Tongue (tissue), 1 donor: ENCODE measurements at regions not wholly inside any gene's neighbourhood (a gene's known extent, or its start where the extent isn't known, plus 50 kb on each side); places are given as distances from the start of the nearest gene placed in this dataset.

Experiments
- DNase-seq: peaks from one replicate; pipeline ENCODE4 v3.0.0-alpha.2; 2015

GRCh38 chr7:106165337-106165736 is 53.2 kb upstream of the SYPL1 start:
- DNase-seq, result no peak

- DNase-seq, result no peak
Measured at GRCh38 chr7:106163257-106163656, 51.1 kb upstream of the SYPL1 start.
